Dedifferentiated amniotic fluid mesenchymal stem cell (primary cell): ENCODE measurements at regions not wholly inside any gene's neighbourhood (a gene's known extent, or its start where the extent isn't known, plus 50 kb on each side); places are given as distances from the start of the nearest gene placed in this dataset.
"Not testable (repeated sequence)": the region's sequence is repeated elsewhere in the genome, so short reads cannot be mapped to it uniquely, and the experiment has no call there.

Experiments
- DNase-seq: peaks from one replicate; pipeline ENCODE4 v3.0.0-alpha.2; 2016; ENCODE audit errors: extremely low spot score

DNA sequence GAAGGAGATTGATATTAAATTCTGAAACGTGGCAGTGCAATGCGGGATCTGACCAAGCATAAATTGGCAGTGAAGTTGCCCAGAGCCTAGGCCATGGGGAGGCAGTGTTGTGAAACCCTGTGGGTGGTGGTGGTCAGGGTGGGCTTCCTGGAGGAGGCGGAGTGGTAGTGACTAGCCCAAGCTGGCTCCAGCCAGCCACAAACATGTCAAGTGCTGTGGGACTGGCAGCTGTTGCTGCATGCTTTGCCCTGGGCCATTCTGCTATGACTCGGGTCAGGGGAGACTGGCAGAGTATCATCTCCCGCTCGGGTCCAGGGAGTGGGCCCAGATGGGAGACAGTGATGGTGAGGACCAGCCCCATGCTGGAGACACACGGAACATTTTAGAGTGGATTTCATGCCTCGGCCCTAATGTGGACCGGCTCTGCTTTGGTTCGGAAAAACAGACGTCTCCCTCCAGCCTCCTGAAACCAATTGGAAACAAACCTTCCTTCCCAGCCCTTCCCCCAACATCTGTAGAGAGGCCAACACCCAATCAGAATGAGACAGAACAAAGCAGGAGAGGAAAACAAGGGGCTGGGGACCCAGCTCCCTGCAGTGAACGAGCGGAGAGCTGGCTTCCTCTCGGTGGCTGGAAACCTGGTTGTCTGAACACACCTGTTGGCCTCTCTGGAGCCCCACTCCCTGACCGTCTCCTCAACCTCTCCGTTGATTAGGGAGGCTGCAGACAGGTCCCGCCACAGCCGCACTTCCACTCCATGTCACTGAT lies 58.2 kb downstream of the TMEM270 start:
- DNase-seq, result no peak

DNA sequence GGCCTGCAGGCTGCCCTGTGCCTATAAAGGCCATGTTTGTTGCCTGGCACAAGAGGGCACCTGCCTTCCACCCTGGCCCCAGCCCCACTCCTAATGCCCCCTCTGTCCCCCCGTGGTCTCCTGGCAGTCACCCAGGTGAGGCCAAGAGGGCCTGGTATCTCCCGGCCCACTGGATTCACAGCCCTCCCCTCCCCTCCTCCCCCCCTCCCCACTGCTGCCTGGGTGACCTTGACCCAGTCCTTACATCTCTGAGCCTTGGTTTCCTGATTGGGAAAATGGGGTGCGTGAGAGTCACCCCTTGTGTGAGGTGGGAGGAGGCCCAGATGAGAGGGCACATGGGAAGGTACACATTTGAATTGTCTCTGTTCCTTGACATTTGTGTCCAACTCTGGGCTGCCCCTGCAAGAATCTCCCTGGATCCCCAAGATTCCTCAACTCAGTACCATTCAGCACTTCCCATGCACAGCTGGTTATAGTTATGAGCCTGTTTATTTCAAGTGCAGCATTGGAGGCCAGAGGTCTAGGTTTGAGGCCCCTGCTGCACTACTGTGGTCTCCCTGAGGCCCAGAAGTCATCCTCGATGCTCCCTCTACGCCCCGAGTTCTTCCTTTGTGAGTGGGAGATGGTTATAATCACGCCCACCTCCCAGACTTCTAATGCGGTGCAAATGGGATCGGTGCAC lies 58.9 kb downstream of the TMEM270 start:
- DNase-seq, result no peak

DNA sequence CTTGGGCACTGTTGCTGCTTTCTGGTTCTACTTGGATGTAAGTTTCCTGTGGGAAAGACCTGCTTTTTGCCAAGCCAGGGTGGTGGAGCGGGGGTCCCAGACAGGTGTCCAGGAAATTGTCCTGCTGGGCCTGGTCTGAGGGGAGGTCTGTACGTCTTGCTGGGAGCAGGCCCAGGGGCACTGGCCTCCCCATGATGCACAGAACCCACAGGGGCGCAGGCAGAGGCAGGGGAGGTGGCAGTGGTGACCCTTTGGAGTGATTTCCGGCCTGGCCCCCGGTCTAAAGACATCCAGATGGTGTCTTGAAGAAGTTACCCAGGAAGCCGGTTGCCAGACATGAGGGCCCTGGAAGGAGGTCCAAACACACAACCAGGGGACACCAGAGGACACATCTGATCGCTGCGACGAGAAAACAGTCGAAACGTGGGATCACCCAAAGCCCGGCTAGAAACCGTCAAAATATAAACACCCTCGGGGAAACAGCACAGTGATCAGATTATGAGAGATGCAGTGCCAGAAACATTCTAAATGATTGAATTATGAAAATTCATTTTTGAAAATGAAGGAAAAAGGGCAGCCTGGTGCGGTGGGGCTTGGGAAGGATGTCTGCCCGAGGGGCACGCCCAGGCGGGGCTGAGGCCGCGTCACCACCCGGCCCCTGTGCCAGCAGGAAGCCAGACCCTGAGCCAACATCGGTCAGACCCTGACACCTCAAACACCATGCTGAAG lies 59.6 kb downstream of the TMEM270 start:
- DNase-seq, result no peak

DNA sequence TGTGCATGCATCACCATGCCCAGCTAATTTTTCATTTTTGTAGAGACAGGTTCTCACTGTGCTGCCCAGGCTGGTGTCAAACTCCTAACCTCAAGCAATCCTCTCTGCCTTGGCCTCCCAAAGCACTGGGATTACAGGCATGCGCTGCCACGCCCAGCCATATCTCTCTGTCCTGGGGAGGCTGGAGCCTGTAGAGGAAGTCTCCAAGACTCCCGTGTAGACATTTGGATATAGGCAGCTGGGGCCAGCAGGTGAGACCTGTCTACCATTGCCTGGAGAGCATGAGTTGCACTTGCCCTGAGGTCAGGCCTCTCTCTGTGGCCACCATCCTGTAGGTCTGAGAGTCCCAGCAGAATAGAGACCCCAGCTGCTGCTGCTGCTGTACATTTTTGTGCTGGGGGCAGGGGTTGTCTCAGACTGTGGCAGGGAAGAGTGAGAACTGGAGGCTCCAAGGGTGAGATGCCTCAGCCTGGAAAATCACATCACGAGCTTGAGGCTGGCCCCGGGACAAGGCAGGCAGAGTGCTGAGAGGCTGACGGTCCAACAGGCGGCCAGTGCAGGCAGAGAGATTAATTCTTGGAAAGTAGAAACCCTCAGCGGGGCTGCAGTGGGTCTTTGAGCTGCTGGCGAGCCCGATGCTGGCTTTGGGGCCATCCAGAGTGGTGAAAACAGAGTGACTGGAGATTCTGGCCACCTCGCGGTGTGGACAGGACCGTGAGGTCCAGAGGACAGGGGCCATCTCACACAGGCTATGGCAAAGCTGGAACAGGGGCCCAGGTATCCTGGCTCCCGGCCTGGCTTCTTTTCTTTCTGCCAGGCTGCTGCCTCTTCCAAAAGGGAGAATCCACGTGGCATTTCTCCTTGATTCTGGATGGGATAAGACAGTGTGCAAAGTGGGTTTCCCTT lies 60.9 kb downstream of the TMEM270 start:
- DNase-seq, result no peak

DNA sequence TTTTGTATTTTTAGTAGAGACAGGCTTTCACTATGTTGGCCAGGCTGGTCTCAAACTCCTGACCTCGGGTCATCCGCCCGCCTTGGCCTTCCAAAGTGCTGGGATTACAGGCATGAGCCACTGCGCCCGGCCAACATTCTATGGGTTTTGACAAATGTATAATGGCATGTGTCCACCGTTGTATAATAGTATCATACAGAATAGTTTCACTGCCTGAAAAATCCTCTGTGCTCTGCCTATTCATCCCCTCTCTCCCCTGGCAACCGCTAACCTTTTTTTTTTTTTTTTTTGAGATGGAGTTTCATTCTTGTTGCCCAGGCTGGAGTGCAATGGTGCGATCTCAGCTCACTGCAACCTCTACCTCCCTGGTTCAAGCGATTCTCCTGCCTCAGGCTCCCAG lies 67.7 kb downstream of the TMEM270 start:
- not testable (repeated sequence) for DNase-seq

DNA sequence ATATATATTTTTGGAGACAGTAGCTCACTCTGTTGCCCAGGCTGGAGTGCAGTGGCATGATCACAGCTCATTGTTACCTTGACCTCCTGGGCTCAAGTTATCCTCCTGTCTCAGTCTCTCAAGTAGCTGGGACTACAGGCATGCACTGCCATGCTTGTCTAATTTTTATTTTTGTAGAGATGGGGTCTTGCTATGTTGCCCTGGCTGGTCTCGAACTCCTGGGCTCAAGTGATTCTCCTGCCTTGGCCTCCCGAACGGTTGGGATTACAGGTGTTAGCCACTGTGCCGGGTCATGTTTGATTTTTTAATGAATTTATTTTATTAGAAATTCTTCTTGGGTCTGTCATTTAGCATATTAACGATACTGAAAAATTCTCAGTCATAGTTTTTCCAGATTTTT lies 70.5 kb downstream of the TMEM270 start:
- no peak for DNase-seq

DNA sequence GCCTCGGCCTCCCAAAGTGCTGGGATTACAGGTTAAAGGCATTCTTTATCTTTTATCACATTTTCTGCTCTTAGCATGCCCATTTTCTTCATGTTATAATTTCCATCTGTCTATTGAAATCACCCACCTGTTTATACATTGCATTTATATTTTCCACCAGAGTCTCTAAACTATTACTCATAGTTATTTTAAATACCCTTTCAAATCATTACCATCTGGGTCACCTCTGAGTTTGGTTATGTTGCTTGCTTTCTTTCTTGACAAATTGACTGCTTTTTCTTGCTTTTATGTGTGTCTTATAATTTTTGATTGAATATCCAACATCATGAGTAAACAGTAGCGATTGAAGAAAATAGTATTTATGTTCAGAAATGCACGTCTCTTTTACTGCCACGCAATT lies 71.4 kb downstream of the TMEM270 start:
- no peak for DNase-seq

DNA sequence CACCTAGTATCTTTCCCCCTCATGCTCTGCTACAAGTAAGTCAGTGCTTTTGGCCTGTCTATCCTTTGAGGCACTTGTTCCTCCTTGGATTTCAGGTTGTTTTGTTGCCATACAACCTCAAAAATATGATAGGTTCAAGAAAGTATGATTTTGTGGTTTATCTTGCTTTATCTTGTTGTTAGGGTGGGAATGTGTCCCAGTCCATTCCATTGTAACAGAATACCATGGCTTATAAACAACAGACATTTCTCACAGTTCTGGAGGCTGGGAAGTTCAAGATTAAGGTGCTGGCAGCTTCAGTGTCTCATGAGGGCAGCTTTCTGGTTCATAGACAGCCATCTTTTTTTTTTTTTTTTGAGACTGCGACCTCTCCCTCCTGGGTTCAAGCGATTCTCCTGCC lies 72.1 kb downstream of the TMEM270 start:
- no peak for DNase-seq

DNA sequence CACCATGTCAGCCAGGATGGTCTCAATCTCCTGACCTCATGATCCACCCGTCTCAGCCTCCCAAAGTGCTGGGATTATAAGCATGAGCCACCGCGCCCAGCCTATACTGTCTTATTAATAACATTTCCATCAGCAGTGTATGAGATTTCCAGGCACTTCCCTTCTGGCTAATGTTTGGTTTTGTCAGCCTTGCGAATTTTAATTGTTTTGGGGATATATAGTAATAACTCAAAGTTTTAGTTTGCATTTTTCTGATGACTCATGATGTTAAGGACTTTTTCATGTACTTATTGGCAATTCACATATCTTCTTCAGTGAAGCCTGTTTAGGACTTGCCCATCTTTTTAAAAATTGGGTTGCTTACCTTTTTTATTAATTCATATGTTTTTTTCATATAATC lies 76.0 kb downstream of the TMEM270 start:
- no peak for DNase-seq

DNA sequence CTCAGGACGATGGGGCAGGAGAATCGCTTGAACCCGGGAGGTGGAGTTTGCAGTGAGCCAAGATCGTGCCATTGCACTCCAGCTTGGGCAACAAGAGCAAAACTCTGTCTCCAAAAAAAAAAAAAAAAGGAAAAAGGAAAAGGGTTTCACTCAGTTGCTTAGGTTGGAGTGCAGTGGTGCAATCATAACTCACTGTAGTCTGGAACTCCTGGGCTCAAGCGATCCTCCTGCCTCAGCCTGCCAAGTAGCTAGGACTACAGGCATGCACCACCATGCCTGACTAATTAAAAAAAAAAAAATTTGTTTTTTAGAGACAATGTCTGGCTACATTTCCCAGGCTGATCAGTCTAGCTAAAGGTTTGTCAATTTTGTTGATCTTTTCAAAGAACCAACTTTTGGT lies 76.7 kb downstream of the TMEM270 start:
- DNase-seq, result not testable (repeated sequence)

DNA sequence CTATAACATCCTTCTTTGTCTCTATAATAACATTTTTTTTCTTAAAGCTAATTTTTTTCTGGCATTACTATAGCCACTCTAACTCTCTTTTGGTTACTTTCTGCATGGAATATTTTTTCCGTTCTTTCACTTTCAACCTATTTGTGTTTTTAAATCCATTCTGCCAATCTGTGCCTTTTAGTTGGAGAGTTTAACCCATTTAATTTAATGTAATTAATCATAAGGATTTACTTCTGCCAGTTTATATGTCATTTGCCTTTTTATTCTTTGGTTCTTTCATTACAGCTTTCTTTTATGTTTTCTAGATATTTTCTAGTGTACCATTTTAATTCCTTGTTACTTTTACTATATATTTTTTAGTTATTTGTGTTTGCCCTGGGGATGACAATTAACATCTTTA lies 78.6 kb downstream of the TMEM270 start:
- DNase-seq, result no peak

DNA sequence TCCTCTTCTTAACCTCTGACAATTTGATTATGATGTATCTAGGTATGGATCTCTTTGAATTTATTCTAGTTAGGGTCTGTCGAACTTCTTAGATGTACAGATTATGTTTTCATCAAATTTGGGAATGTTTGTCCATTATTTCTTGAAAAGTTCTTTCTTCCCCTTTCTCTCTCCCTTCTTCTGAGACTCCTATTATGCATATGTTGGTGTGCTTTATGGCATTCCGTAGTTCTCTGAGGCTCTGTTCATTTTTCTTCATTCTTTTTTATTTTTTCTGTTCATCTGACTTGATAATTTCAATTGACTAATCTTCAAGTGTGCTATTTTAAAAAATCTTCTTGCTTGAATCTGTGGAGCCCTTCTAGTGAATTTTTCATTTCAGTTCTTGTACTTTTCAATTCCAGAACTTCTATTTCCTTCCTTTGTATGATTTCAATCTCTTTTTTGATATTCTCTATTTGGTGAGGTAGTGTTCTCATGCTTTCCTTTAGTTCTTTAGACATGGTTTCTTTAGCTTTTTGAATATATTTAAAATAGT lies 79.8 kb downstream of the TMEM270 start:
- DNase-seq, result no peak

DNA sequence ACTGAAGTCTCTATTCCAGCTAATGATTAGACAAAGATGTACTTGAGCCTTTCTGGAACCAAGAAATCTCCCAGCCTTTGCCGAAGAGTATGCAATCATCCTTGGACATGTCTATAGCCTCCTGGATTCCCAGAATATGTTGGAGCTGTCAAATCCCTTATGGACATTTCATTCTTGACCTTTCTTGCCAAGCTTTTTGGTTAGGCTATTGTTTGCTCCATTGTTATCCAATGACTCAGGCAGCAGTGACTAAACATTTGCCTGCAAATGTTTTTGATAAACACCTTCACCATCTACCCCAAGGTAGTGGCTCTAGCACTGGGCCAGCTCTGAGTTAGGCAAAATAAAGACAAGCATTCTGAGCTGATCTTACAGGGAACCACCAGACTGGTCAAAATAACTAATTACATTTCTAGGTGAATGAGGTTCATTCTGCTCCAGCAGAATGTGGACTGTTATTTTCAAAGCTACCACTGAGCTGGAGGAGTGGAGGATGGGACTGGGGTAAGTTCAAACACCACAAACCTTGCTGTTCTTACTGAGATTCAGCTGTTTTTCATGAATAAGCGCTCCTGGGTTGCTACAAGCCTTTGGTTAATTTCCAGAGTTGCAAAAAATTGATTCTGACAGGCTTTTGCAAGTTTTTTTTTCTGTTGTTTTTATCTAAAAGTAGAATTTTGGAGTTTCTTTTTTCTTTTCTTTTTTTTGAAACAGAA lies 81.0 kb downstream of the TMEM270 start:
- peak; percentile 24 for DNase-seq

DNA sequence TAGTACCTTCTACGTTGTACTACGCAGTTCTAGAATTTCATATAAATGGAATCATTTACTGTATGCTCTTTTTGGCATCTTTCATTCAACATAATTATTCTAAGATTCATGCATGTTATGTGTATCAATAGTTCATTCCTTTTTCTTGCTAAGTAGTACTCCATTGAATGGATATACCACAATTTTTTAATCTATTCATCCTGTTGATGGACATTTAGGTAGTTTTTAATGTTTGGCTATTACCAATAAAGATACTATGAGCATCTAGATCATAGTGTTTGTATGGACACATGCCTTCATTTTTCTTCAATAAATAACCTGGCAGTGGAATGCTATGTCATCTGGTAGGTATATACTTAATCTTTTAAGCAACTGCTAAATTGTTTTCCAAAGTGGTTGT lies 83.0 kb upstream of the ELN start:
- DNase-seq, result no peak

DNA sequence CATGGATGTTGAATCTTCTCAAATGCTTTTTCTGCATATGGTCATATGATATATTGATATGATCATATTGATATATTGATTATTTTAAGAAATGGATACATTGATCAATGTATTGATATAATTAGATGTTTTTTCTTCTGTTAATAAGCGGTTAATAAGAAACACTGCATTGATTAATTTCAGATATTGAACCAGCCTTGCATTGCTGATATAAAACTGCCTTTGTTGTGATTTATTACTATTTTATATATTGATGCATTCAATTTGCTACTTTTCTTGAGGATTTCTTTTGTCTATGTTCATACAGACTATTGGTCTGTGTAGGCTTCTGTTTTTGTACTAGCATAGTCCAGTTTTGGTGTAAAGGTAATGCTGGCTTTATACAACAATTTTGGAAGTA lies 79.7 kb upstream of the ELN start:
- no peak for DNase-seq

DNA sequence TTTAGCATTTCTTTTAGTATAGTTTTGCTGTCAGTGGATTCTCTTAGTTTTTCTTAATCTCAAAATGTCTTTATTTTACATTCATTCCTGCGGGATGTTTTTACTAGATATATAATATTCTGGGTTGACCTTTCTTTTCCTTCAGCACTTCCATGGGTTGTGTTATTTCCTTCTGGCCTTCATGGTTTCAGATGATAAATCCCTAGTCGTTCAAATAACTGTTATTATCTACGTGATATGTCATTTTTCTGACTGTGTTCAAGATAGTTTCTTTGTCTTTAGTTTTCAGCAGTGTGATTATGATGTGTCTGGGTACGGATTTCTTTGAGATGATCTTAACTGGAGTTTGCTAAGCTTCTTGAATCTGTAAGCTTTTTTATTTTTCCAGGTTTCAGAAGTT lies 75.7 kb upstream of the ELN start:
- DNase-seq, result no peak

DNA sequence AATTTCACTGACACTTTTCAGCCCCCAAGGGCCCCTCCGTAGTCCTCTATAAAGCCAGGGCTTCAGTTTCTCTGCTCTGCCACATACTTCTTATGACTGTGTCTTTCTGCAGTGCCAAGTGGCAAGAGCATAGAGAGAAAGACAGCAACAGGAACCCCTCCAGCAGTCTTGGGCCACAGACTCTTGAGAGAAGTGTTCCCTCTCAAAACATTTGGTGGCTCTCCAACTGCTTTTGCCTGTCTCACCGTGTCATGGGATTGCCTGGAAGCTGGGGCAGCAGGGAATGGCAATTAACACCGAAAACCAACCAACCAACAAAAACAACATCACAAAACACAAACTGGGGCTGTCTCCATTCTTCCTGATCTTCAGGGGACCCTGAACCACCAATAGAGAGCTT lies 73.8 kb upstream of the ELN start:
- no peak for DNase-seq

DNA sequence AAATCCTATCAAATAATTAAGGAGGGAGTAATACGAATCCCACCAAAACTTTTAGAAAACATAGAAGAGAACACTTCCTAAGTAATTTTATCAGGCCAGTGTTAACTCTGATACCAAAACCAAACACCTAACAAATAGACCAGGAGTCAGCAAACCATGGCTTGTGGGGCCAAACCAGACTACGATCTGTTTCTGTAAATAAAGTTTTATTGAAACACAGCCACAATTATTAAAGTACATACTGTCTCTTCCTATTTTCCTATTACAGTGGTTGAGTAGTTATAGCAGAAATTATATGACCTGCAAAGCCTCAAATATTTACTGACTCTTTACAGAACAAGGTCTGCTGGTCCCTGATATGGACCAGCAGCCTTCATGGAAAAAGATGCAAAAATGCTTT lies 73.1 kb upstream of the ELN start:
- no peak for DNase-seq

DNA sequence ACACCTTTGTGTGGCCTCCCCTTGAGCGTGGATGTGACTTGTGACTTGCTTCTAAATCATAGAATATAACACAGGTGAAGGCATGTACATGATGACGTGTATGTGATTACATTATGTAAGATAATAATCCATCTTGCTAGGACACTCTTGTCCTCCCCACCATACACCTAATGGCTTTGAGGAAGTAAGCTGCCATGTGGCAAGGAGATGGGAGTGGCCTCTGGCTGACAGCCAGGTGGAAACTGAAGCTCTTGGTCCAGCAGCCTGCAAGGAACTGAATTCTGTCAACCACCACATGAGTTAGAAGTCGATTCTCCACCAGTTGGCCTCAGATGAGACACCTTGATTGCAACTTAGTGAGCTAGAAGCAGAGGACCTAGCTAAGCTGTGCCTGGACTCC lies 67.4 kb upstream of the ELN start:
- no peak for DNase-seq

DNA sequence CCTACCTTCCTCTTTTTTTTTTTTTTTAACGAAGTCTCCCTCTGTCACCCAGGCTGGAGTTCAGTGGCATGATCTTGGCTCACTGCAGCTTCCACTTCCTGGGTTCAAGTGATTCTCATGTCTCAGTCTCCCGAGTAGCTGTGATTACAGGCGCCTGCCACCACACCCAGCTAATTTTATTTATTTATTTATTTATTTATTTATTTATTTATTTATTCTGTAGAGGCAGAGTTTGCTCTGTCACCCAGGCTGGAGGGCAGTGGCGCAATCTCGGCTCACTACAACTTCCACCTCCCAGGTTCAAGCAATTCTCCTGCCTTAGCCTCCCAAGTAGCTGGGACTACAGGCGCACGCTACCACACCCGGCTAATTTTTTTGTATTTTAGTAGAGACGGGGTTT lies 66.0 kb upstream of the ELN start:
- not testable (repeated sequence) for DNase-seq

DNA sequence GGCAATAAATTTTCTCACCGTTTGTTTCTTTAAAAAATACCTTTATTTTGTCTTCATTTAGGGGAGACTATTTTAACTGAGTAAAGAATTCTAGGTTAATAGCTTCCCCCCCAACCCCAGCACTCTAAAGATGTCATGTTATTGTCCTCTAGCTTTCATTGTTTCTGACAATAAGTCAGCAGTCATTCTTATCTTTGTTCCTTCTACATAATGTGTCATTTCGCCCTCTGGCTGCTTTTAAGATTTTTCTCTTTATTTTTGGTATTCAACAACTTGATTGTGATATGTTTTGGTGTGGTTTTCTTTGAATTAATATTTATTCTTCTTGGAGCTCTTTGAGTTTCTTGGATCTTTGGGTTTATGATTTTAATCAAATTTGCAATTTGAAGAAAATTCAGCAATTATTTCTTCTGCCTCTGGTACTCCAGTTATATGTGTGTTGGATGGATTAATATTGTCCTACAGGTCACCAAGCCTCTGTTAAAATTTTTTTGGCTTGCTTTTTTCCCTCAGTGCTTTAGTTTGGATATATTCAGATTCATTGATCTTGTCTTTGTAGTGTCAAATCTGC lies 64.6 kb upstream of the ELN start:
- no peak for DNase-seq
